ENCODE measurements at regions not wholly inside any gene's neighbourhood (a gene's known extent, or its start where the extent isn't known, plus 50 kb on each side); places are given as distances from the start of the nearest gene placed in this dataset.

- no peak for DNase-seq (ENCODE audit: low spot score)
Observed at GRCh38 chr6:11427091-11427722, 110.3 kb upstream of the TMEM170B start.

DNA sequence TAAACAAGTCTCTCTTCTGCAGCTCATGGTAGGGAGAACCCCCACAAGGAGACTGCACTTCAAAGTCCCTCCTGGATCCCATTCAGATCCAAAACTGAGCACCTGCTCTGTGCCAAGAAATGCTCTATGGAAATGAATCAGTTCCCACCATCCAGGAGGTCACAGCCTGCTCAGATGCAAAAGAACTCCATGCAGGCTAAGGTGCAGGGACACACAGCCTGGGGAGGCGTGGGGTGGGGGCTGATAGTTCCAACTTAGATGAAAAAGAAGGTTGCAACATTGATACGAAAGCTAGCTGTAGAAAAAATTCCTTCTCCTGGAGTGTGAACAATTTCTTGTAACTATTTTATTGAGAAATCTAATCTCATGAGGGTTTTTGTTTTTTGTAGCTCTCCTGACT is 111.0 kb upstream of the TMEM170B start:
- DNase-seq (ENCODE audit: low spot score): no peak

- DNase-seq (ENCODE audit: low spot score): no peak
Observed at GRCh38 chr6:11425876-11426275, 111.7 kb upstream of the TMEM170B start.

DNA sequence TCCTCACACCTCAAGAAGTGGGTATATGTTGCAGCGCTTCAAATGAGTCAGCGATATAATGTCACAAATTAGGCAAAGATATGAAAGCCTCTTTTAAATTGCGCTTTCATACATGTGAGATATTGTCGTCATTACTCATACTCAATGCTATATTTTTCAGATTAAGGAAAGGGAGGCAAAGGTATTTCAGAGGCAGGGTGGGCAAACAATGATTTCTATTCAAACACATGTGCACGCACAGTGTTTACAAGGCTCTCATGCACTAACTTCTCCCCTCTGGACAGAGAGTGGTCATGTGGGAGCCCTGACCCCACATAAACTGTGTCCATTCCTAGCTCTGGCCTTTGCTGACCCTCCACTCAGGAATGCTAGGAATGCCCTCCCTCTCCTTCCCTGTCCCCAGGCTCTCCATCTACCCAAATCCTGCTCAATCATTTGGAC is 112.1 kb upstream of the TMEM170B start:
- no peak for DNase-seq (ENCODE audit: low spot score)

DNA sequence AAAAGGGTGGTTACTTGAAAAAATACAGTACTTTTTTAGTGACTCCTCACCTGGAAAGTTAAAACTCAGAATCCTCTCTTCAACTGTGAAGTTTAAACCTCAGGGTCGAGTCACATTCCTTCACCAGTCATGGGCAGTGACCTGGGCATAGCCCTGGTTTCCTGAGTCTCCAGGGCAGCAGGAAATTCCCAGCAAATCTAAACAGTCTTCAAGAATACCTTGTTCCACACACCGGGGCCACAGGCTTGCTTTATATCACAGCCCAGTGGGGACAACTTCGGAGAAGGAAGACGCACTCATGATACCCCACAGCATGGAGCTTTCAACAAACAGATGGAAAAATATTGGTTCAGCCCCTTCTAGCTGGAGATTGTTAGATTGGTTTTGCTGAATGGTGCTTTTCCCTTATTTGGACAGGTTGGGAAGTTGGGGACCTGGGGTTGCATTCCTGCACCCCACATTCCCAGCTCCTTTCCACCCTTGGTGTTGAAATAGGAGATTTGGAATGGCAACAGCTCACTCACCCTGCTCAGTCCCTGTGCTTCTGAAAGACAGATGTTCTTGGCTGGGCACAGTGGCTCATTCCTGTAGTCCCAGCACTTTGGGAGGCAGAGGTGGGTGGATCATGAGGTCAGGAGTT is 113.0 kb upstream of the TMEM170B start:
- DNase-seq (ENCODE audit: low spot score): no peak

DNA sequence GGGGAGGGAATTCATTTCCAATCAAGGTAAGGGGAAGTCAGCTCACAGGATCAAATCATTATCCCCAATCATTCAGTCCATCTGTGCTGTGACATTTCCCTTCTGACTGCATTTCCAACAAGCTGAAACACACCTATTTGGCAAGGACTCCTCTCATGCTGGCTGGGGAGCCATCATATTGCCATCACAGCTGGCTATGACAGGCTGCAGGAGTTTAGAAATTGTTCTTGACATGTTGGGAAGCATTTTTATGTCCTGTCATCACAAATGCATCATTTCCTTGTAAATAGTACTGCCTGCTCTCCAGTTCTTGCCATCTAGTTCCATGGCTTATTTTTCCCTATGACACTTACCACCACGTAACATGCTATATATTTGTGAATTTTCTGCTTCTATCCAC is 113.9 kb upstream of the TMEM170B start:
- DNase-seq (ENCODE audit: low spot score): no peak

- DNase-seq (ENCODE audit: low spot score): no peak
Observed at GRCh38 chr6:11423072-11423471, 114.5 kb upstream of the TMEM170B start.

DNA sequence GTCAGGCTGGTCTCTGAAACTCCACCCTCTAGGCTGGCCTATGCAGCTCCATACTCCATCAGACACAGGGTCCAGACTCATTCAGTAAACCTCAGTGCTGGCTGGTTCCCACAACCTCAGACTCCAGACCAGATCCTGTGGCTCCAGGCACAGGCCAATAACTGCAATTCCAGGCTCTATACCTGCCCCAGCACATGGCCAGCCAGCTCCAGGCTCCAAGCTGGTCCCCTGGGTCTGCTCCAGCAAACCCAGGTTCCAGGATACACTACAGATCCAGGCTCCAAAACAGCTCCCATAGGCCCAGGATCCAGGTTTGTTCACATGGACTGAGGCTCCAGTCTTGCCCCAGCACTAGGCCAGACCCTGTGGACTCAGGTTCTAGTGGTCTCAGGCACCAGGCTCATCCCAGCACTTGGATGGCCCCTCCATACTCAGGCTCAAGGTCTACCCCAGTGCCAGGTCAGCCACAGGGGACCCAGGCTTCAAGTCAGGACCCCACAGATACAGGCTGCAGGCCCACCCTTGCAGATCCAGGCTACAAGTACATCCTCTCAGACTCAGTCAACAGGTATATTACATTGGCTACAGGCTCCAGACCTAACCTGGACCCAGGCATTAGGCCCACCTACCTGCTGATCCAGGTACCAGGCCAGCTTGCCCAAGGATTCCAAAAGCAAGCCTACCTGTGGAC is 117.6 kb upstream of the TMEM170B start:
- DNase-seq (ENCODE audit: low spot score): no peak

DNA sequence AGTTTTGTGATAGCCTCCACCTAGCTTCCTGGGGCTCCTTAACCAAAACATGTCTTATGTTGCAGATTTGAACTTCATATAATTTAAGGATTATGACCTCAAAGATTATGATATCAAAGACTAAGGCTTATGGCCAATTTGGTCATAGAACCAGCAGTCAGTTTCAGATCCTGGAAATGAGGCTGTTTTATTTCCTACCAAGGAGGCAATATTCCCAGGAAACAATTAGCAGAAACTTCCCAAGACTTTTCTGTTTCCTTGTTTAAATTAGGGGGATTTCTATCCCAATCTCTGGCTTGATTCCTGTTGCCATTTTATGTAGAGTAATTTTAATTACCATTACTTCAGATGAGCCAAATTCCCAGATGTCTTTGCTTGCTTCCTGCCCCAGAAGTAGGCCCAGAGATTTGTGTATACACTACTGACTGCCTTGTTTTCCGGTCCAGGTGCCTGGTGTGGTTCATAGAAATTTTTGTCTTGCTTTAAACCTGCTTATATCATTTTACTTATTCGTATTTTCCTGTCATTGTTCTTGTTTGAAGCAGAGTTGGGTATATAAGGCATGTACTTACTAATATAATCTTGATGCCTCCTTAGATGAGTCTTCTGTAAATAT is 119.2 kb upstream of the TMEM170B start:
- no peak for DNase-seq (ENCODE audit: low spot score)

- DNase-seq (ENCODE audit: low spot score): no peak
Observed at GRCh38 chr6:11416936-11417576, 120.5 kb upstream of the TMEM170B start.

GRCh38 chr6:11416099-11416935 is 121.2 kb upstream of the TMEM170B start:
- DNase-seq (ENCODE audit: low spot score): peak; percentile 21

DNA sequence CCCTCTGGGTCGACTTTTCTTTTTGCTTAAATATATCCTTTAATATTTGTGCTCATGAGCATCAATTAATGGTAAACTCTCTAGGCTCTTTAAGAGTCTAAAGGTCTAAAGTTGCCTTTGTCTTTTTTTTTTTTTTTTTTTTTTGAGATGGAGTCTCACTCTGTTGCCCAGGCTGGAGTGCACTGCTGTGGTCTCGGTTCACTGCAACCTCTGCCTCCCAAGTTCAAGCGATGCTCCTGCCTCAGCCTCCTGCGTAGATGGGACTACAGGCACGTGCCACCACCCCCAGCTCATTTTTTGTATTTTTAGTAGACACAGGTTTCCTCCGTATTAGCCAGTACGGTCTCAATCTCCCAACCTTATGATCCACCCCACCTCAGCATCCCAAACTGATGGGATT is 122.0 kb upstream of the TMEM170B start:
- no peak for DNase-seq (ENCODE audit: low spot score)

DNA sequence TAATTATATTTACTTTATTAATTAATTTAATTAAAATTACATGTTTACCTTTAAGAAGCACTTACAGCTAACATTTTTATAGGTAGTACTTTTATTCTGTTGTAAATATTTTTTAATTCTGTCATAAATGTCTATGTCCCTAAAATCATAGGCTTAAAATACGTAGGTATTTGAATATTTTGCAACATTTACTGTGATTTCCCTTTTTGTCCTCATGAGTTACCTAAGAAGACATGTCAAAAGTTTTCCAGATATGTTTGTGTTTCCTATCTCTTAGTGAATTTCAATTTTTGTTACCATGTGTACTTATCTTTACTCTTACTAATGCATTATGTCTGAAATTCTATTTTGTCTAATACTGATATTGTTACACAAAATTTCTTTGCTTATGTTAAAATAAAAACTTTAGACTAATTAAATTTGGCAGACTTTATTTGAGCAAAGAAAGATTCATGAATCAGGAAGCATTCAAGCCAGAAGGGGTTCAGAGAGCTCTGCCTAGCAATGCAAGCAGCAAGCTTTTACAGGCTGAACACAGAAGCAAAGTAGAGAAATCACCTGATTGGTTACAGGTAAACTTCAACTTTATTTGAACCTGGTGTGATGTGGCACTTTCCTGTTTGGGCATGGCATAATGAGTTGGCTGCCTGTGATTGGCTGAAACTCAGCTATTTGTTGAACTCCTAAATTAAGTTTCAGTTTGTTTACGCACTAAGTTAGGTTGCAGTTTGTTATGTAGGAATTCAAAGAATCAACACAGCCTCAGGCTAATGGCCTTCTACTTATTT is 123.2 kb upstream of the TMEM170B start:
- DNase-seq (ENCODE audit: low spot score): peak; percentile 48

- DNase-seq (ENCODE audit: low spot score): peak; percentile 19
Observed at GRCh38 chr6:11413728-11414127, 123.8 kb upstream of the TMEM170B start.

GRCh38 chr6:11413117-11413687 is 124.3 kb upstream of the TMEM170B start:
- no peak for DNase-seq (ENCODE audit: low spot score)

DNA sequence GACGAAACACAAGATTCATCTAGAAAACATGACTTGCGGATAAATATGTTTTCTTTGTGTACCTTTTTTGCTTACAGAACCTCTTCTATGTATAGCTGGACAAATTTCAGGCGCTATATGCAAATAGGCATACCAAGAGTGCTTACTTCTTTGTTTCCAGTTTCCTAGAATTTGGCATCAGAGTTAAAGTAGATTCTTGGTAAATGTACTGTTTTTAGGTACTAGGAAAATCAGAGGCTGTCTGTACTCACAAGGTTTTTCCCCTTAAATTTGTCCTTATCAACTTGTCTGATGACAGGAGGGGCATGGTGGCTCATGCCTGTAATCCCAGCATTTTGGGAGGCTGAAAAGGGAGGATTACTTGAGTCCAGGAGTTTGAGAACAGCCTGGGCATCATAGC is 124.9 kb upstream of the TMEM170B start:
- no peak for DNase-seq (ENCODE audit: low spot score)

GRCh38 chr6:11412011-11412424 is 125.5 kb upstream of the TMEM170B start:
- DNase-seq (ENCODE audit: low spot score): peak; percentile 32

DNA sequence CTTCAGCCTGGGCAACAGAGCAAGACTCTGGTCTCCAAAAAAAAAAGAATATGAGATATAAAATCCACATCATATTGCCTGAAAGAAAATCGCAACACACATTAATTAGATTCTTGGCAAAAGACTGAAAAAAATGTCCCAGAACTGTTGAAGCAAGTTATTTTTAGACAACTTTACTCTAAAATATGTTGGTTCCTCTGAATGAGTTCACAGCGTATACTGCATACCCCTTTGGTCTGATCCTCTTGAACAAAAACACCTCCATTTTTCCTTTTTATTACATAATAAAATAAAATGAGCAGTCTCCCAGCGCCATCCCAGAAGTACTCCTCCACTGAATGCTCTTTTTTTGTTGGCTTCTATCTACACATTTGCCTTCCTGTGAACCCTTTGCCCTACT is 126.0 kb upstream of the TMEM170B start:
- DNase-seq (ENCODE audit: low spot score): no peak

DNA sequence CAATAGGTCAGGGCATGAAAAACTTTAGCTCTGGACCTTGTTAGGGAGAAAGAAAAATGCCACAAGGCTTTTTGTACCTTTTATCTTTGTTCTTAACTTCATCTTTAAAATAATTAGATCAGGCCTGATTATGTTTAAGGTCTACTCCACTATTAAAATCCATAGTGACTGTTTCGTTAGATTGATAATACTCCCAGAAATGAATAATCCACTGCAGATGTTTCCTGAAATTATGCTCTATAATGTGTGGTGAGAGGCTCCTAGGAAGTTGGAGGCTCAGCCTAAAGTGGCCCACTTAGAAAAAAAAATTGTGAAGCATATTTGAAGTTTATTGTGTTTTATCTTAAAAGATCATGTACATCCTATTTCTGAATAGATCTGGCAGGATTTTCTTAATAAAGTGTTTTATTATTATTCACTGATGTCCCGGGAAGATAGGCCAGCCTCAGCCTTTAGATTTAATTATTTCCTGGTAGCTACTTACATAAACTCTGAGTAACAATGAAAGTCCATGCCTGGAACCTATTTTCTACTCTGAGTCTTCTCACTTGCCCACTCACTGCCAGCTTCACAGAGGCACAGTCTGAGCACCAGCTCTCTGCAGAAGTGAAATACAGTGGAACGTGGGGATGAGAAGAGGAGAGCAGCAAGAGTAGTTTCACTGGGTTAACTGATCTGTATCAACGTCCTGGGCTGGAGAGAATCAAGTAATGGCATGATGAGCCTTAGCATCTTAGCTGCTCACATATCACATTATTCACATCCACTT is 126.8 kb upstream of the TMEM170B start:
- no peak for DNase-seq (ENCODE audit: low spot score)

DNA sequence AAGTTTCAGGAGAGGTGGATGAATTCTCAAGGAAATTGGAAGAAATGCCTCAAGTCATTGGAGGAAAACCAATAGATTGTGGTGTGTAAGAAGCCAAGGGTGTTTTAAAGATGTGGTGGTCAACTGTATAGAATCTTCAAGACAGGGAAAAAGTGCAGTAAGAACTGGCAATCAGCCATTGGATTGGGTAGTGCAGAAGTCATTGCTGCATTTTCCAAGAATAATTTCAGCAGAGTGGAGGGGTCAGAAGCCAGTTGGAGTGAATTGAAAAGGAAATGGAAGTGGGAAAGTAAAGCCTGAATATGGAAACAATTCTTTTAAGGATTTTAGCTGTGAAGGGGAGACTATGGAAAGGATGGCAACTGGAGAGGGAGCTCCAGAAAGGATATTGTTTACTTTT is 128.2 kb upstream of the TMEM170B start:
- DNase-seq (ENCODE audit: low spot score): no peak

All from LoVo (cell line).